COLO829 (cell line): ENCODE measurements at regions not wholly inside any gene's neighbourhood (a gene's known extent, or its start where the extent isn't known, plus 50 kb on each side); places are given as distances from the start of the nearest gene placed in this dataset.
"Not testable (repeated sequence)": the region's sequence is repeated elsewhere in the genome, so short reads cannot be mapped to it uniquely, and the experiment has no call there.

ENCODE experiments used
- DNase-seq: peaks from one replicate; pipeline ENCODE4 v3.0.0; 2012; ENCODE audit warnings: low spot score

DNA sequence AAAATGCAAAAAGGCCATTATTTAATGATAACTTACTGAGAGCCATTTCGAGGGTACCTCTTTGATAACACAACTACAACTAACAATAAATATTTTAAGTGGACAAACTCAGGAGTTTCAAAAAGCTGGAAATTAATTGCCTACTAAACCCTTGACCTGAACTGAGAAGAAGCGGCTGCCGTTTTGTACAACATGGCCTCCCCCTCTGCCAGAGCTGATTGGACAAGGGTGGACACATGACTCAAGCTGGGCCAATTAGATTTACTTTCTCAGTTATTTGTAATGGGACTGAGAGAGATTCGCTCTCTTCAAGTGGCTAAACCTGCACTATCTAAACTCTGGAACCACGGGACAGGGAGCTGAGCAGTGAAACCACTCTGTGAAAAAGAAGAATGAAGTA is 135.9 kb upstream of the SERPINE2 start:
- DNase-seq, result no peak

GRCh38 chr2:224174521-224174920 is 135.4 kb upstream of the SERPINE2 start:
- no peak for DNase-seq

GRCh38 chr2:224173933-224174332 is 134.8 kb upstream of the SERPINE2 start:
- no peak for DNase-seq

DNA sequence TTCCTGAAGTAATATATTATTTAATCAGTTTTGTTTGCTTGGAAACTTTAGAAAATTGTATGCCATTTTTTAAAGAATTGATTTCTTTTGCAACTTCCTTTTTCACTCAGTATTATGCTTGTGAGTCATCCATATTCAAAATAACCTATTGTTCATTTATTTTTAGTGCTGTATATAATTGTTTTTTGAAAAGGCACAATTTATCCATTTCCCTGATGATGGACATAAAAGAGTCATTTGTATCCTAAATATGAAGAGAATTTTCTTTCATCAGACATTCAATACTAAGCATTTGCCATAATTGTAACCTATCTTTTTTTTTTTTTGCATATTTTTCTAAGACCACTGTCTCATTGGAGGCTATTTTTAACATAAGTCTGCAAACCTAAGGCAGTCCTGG is 134.1 kb upstream of the SERPINE2 start:
- DNase-seq, result peak; percentile 21

DNA sequence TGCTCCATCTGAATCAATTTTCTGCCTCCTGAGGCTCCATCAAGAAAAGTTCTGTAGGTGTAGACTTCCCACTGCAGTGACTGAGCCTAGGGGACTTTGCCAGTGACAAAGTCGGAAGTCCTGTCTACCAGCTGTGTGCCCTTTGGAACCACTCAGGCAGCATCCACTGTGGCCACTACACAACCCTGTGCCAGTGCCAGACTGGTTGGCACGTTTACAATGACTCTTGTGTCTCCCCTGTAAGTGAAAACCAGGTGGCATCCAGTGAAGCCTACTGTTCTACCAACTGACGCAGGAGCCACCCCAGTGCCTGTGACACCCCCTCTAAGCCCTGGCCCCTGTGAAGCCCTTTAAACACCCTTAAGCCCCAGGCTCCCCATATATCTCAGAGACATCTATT is 132.1 kb upstream of the SERPINE2 start:
- DNase-seq, result no peak

- no peak for DNase-seq
These were observed 130.8 kb upstream of the SERPINE2 start for GRCh38 chr2:224169847-224170246.

GRCh38 chr2:224167781-224168180 is 128.7 kb upstream of the SERPINE2 start:
- not testable (repeated sequence) for DNase-seq

GRCh38 chr2:224166654-224167053 is 127.6 kb upstream of the SERPINE2 start:
- DNase-seq, result no peak

DNA sequence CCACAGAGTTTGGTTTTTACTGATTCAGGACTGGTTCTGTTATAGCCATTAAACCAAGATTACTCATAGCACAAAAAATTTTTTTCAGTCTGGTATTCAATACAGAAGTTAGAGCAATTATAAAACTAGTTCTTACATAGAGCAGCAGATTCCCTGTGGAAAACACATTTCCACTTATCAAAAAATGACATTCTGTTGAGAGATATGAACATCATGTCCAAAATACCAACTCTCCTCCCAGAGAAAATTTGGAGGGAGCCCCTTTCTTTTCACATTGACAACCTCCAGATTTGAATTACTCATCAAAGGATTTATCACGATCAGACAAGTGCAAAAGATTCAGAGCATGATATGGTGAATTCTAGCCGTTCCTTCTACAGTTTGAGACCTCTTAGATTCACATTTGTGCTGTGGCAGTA is 126.8 kb upstream of the SERPINE2 start:
- no peak for DNase-seq

DNA sequence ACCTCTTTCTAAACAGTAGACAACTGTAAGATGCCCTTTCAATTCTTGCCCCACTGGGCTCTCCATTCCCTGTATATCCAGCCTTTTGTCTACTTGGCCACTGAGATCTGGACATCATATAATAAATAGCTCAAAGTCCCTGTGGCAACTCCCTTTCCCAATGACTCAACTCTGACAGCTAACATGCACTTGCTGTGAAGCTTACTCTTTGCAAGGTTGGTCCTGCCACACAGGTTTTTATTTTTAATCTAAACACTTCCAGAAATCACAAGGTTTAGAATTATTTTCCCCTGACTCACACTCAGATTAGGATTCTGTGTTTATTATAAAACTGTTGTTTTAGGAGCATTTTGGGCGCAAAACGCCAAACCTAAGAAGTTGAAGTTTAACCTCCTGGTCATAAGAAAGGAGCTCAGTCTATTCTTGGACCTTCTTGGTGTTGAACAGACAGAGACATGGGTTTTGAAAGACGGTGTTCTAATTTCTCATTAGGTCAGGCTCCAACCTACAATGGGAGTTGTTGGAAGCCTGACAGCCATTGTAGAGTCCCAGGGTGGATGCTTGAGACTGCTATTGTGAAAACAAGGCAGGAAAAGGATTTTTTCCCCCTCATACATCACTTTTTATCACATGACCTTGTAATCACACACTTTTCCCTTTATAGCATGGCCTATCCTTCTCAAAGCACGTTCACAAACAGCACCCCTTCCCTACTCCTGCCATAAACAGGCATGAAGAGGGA is 124.7 kb upstream of the SERPINE2 start:
- no peak for DNase-seq

DNA sequence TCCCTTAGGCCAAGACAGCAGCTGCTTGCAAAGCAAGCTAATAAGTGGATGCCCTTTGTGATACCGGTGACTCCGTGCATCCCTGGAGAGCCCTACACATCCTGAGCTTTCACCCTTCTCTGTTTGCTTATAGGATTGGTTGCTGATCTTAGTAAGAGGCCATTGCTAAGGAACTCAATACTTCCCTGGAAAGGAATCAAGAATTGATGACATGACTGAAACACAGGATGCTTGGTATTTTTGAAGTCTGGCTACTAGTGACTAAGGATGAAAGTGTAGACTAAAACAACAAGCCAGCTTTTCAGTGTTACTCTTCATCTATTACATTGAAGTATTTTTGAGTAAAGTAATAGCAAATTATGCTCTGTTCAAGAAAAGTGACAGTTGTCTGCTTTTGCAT is 123.0 kb upstream of the SERPINE2 start:
- no peak for DNase-seq

DNA sequence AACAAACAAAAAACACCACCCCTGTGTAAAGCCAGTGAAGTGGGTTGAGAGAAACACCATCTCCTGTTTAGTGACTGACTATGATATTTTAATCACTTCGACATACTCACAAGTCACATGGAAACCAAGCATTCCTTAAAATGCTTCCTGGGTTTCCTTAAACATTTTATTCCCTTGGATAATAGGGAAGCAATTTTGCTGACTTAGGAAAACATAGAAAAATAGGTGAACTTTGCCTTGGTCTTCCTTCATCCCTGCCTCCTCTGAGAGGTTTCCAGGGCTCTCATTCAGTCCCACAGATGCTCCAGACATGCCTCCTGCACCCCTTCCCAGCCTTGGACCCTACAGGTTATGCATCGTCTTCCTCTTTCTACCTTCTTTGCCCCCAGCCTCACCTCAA is 122.6 kb upstream of the SERPINE2 start:
- no peak for DNase-seq

- DNase-seq, result no peak
These were observed 121.8 kb upstream of the SERPINE2 start for GRCh38 chr2:224160917-224161316.

DNA sequence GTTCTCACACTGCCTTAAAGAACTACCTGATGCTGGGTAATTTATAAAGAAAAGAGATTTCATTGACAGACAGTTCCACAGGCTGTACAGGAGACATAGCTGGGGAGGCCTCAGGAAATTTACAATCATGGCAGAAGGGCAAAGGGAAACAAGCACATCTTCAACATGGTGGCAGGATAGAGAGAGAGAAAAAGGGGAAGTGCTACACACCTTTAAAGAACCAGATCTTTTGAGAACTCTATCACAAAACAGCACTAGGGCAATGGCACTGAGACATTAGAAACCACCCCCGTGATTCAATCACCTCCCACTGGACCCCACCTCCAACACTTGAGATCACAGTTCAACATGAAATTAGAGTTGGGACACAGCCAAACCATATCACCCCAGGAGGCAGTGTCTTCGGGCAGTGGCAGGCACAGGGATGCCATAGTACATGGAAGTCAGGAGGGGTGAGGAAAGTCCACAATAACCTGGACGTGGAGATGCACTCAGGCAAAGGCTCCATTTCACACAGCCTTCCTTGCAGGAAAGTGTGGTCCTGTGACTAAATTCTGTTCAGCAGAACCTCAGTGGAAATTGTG is 120.4 kb upstream of the SERPINE2 start:
- no peak for DNase-seq

DNA sequence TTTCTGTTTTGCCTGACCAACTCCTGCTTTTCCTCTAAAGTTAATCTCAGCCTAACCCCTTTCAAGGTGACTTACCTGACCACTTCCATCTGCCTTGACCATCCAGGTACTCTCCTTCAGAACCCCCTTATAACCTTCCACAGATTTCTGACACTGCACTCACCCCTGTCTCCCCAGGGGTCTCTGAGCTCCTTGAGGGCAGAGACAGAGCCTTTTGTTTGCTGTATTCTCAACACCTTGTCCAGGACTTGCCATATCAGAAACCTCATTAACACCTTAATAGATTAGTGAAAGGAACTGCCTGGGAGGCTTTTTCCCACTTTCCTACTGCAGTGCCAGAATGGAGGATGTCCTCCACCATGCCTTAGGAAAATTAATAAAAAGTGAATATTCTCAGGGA is 119.7 kb upstream of the SERPINE2 start:
- DNase-seq, result no peak

GRCh38 chr2:224158061-224158460 is 119.0 kb upstream of the SERPINE2 start:
- DNase-seq, result no peak

GRCh38 chr2:224157655-224158054 is 118.6 kb upstream of the SERPINE2 start:
- DNase-seq, result no peak

DNA sequence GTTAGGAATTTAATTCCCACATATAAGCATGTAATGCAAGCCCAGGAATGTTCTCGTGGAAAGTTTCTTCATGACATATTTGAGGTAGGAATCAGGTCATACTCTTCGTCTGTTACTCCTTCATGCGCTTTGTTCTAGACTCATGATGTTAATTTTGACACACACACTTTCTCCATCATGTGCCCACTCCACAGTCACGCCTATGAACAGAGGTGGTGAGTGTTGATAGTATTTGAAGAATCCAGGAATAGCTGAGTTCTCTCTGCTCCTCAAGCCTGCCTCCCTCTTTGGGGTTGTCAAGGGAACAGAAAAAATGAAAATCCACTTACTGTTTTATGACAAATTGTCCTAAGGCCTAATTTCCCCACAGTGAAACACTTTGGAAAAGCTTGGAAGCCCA is 117.3 kb upstream of the SERPINE2 start:
- DNase-seq, result no peak

- DNase-seq, result no peak
These were observed 116.8 kb upstream of the SERPINE2 start for GRCh38 chr2:224155896-224156295.

- DNase-seq, result no peak
These were observed 116.3 kb upstream of the SERPINE2 start for GRCh38 chr2:224155371-224155770.

GRCh38 chr2:224151680-224152310 is 112.7 kb upstream of the SERPINE2 start:
- DNase-seq, result no peak

DNA sequence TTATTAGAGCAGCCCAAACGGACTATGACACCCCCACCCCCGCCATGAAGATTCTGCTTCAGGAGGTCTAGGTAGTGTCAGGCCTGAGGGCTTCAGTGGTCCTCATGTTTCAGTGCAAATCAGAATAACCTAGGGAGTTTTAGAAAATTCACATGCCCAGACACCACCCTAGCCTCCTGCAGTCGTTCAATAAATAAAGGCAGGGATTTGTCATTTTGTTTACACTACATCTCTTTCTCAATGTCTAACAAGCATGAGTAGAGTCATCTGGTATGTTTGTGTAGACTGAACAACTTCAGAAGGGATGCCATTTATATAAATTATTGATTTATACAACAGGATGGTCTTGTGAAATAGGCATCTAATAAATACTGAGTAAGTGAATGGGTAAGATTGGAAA is 112.1 kb upstream of the SERPINE2 start:
- no peak for DNase-seq

DNA sequence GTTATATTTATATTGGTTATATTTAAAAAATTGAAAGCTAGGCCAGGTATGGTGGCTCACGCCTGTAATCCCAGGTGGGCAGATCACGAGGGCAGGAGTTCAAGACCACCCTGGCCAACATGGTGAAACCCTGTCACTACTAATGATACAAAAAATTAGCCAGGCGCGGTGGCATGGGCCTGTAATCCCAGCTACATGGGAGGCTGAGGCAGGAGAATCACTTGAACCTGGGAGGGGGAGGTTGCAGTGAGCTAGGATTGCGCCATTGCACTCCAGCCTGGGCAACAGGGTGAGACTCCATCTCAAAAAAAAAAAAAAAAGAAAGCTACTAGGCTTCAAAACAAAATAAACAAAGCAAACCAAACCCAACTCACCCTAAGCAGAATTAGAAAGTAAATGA is 109.0 kb upstream of the SERPINE2 start:
- not testable (repeated sequence) for DNase-seq

- DNase-seq, result no peak
These were observed 108.1 kb upstream of the SERPINE2 start for GRCh38 chr2:224147174-224147573.
